A549 (cell line): ENCODE measurements at regions not wholly inside any gene's neighbourhood (a gene's known extent, or its start where the extent isn't known, plus 50 kb on each side); places are given as distances from the start of the nearest gene placed in this dataset.

Source experiments
- ATAC-seq, 2 experiments: fragments of 200-7000 bp in 1 of 2; fragments of >200 bp in 1 of 2; cut with Nextera tagmentation in 1 of 2; cut with Tn5 transposase in 1 of 2; 3 replicates each; pipeline versions ENCODE4 v1.8.0 to v1.9.1; 2018 to 2020; ENCODE audit warnings: mild to moderate bottlenecking in 1 of 2, moderate library complexity in 1 of 2
- CTCF ChIA-PET: fragments of 300-600 bp; sonication (Branson Sonifier 250); formaldehyde crosslinking; extraction: SDS; loops from one replicate; lab custom pipeline; 2021; ENCODE audit warnings: antibody characterized with exemption, inconsistent platforms; lab: Yijun Ruan, JAX
- POLR2A ChIA-PET: fragments of 350-600 bp; formaldehyde crosslinking; extraction: SDS; loops from one replicate; lab custom pipeline; 2021; ENCODE audit warnings: antibody characterized with exemption, inconsistent platforms; lab: Yijun Ruan, JAX
- DNase-seq, 2 experiments: peaks; one replicate each; pipeline versions ENCODE4 v3.0.0 to v3.0.0-alpha.2; 2011 to 2016; ENCODE audit warnings: low read depth in 1 of 2, low spot score in 1 of 2
- FAIRE-seq: peaks from 2 replicates; lab custom pipeline; 2011; peaks lifted over from hg19 to GRCh38; lab: Jason Lieb, UNC
- H3K27ac ChIP-seq, 2 experiments: fragments of >200 bp; sonication (Bioruptor Twin); formaldehyde crosslinking; 3 replicates each; pipeline ENCODE4 v1.5.1; 2016 to 2017
- H3K4me1 ChIP-seq: fragments of >200 bp; sonication (Bioruptor Twin); formaldehyde crosslinking; 3 replicates; pipeline ENCODE4 v1.6.1; 2016
- H3K4me2 ChIP-seq: fragments of >200 bp; sonication (Bioruptor Twin); formaldehyde crosslinking; 3 replicates; pipeline ENCODE4 v1.6.1; 2016
- H3K4me3 ChIP-seq: fragments of >200 bp; sonication (Bioruptor Twin); formaldehyde crosslinking; 3 replicates; pipeline ENCODE4 v1.5.1; 2016
- H3K9me3 ChIP-seq: fragments of >200 bp; sonication (Bioruptor Twin); formaldehyde crosslinking; 3 replicates; pipeline ENCODE4 v1.6.1; 2016
- BCL3 ChIP-seq: fragments of >200 bp; sonication (Bioruptor Twin); formaldehyde crosslinking; IDR thresholded peaks from 3 replicates; pipeline ENCODE4 v1.6.1; 2016
- CHD2 ChIP-seq: fragments of 150-350 bp; IDR thresholded peaks from 2 replicates; pipeline ENCODE4 v1.6.1; 2014; ENCODE audit warnings: low read length; ENCODE audit not compliant: partially characterized antibody
- ESRRA ChIP-seq: fragments of 150-350 bp; IDR thresholded peaks from 2 replicates; pipeline ENCODE4 v1.6.1; 2014; ENCODE audit warnings: mild to moderate bottlenecking, low read length, borderline replicate concordance
- FOXS1 ChIP-seq: fragments of 250-450 bp; sonication (Bioruptor Pico); IDR thresholded peaks from 2 replicates; pipeline ENCODE4 v1.5.0; 2020; ENCODE audit warnings: mild to moderate bottlenecking, moderate library complexity
- HDAC2 ChIP-seq: fragments of 200-600 bp; sonication (generic); IDR thresholded peaks from 2 replicates; pipeline ENCODE4 v1.6.1; 2016
- HEYL ChIP-seq: fragments of 250-450 bp; sonication (Bioruptor Pico); IDR thresholded peaks from 2 replicates; pipeline ENCODE4 v1.8.0; 2021; ENCODE audit warnings: mild to moderate bottlenecking, moderate library complexity
- HOXA7 ChIP-seq: fragments of 250-450 bp; sonication (Bioruptor Pico); IDR thresholded peaks from 2 replicates; pipeline ENCODE4 v1.5.0; 2020; ENCODE audit warnings: mild to moderate bottlenecking, moderate library complexity
- JUNB ChIP-seq: fragments of >200 bp; sonication (Bioruptor Twin); formaldehyde crosslinking; IDR thresholded peaks from 2 replicates; pipeline ENCODE4 v1.6.1; 2016
- KDM1A ChIP-seq: fragments of 200-600 bp; sonication (generic); IDR thresholded peaks from 2 replicates; pipeline ENCODE4 v1.6.1; 2016; ENCODE audit warnings: low read depth, mild to moderate bottlenecking
- REST ChIP-seq: fragments of 200-600 bp; sonication (generic); IDR thresholded peaks from 2 replicates; pipeline ENCODE4 v1.6.1; 2016; ENCODE audit warnings: antibody characterized with exemption, mild to moderate bottlenecking, moderate library complexity
- RNF2 ChIP-seq: fragments of 200-600 bp; sonication (generic); IDR thresholded peaks from 2 replicates; pipeline ENCODE4 v1.6.1; 2016; ENCODE audit warnings: low read depth, mild to moderate bottlenecking, antibody characterized with exemption, moderate library complexity, borderline replicate concordance
- TFCP2L1 ChIP-seq: fragments of 250-450 bp; sonication (Bioruptor Pico); IDR thresholded peaks from 2 replicates; pipeline ENCODE4 v1.5.0; 2021; ENCODE audit warnings: mild to moderate bottlenecking
- ZFP36 ChIP-seq: fragments of 450-650 bp; IDR thresholded peaks from 2 replicates; pipeline ENCODE4 v1.6.1; 2014; ENCODE audit warnings: borderline replicate concordance; ENCODE audit not compliant: partially characterized antibody
- ZNF302 ChIP-seq: fragments of 250-450 bp; sonication (Bioruptor Pico); IDR thresholded peaks from 2 replicates; pipeline ENCODE4 v1.9.0; 2021; ENCODE audit warnings: inconsistent platforms, mild to moderate bottlenecking, moderate library complexity
- WGBS: methylation state at CpG from one replicate; pipeline ENCODE4 v1.1.6; 2017; ENCODE audit errors: missing lambda C conversion rate; 5-methylcytosine and 5-hydroxymethylcytosine counted together
- TF ChIP-seq, protein P1 (sequence below): IDR thresholded peaks from 2 replicates; pipeline ENCODE4 v1.6.1; 2012; ENCODE audit warnings: low read depth, borderline replicate concordance
- TF ChIP-seq, protein P2 (sequence below): fragments of 150-350 bp; IDR thresholded peaks from 2 replicates; pipeline ENCODE4 v1.6.1; 2014; ENCODE audit warnings: low read depth, mild to moderate bottlenecking, low read length

DNA sequence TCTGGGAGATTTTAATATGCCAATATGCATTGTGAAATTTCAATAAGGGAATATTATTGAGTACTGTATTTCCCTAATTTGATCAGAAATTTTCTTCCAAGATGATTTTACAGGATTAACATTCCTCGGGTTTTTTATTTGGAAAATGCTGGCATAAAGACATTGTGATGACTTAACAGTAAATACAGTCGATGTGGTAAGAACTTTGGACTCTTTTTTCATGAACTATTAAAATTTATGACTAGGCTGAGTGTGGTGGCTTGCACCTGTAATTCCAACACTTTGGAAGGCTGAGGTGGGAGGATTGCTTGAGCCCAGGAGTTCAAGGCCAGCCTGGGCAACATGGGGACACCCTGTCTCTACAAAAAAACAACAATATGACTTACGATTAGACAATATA lies 197.1 kb upstream of the RASSF8 start:
- no peaks in the 10 kb centered on the region for H3K9me3 ChIP-seq
- FAIRE-seq (no peak), DNase-seq (no peak), ATAC-seq (no peak)
- no peak overlapping the region for H3K4me2 ChIP-seq
- CTCF ChIA-PET = no interaction called here
- 21% methylated on average over 3 of the region's 3 CpGs for WGBS
- no peak for TF ChIP-seq FOXS1
- TF ChIP-seq ESRRA = no peak
- TF ChIP-seq ZNF302 (CRISPR knock-in tag) = no peak
- no peak for TF ChIP-seq HEYL (CRISPR knock-in tag)
- no peak for TF ChIP-seq BCL3
- TF ChIP-seq ZFP36 = no peak
- TF ChIP-seq TFCP2L1 (CRISPR knock-in tag) = no peak
- no peak for TF ChIP-seq JUNB
- H3K4me3 ChIP-seq = no peak overlapping the region
- H3K4me1 ChIP-seq = peaks cover 8% of the 10 kb centered on the region; the same call in 2 of the 3 replicates
- H3K27ac ChIP-seq = no peak overlapping the region
- POLR2A ChIA-PET = no interaction called here

DNA sequence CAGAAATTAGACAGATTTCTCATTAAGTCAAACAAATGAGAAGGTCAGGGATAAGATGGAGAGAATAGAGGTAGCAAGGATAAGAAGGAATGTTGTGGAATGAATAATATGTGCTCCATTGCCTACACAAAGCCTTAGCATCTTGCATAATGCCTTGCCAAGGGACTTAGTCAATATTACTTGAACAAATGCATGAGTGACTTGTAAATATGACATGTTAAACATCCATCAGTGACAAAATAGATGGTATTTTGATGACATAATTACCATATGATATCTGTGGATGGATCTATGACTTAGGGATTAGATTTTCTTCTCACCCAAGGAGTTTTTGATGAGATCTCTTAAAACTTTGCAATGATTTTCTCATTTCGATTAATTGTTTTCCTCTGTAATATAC lies 194.1 kb upstream of the RASSF8 start:
- ChIA-PET CTCF (no interaction called here), POLR2A (no interaction called here)
- TF ChIP-seq RNF2 (no peak), HDAC2 (no peak), ESRRA (no peak), CHD2 (no peak)
- TF ChIP-seq, protein P1, sequence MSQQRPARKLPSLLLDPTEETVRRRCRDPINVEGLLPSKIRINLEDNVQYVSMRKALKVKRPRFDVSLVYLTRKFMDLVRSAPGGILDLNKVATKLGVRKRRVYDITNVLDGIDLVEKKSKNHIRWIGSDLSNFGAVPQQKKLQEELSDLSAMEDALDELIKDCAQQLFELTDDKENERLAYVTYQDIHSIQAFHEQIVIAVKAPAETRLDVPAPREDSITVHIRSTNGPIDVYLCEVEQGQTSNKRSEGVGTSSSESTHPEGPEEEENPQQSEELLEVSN = no peak
- DNase-seq (no peak), FAIRE-seq (peak; percentile 72), ATAC-seq (no peak)
- Histone ChIP-seq H3K9me3 (no peaks in the 10 kb centered on the region), H3K27ac (no peak overlapping the region), H3K4me2 (no peak overlapping the region), H3K4me1 (peaks cover 7% of the 10 kb centered on the region; the same call in 1 of the 3 replicates), H3K4me3 (no peak overlapping the region)
- 48% methylated on average over 1 of the region's 1 CpG for WGBS

GRCh38 chr12:25764892-25765291 lies 193.6 kb upstream of the RASSF8 start:
- Histone ChIP-seq H3K4me2 (no peak overlapping the region), H3K9me3 (no peaks in the 10 kb centered on the region)
- 44% methylated on average over 3 of the region's 3 CpGs for WGBS
- DNase-seq (no peak), FAIRE-seq (no peak), ATAC-seq (no peak)
- no peak for TF ChIP-seq KDM1A
- no peak for TF ChIP-seq ESRRA
- no peak for TF ChIP-seq REST
- TF ChIP-seq HOXA7 (CRISPR knock-in tag) = no peak
- TF ChIP-seq, protein P2, sequence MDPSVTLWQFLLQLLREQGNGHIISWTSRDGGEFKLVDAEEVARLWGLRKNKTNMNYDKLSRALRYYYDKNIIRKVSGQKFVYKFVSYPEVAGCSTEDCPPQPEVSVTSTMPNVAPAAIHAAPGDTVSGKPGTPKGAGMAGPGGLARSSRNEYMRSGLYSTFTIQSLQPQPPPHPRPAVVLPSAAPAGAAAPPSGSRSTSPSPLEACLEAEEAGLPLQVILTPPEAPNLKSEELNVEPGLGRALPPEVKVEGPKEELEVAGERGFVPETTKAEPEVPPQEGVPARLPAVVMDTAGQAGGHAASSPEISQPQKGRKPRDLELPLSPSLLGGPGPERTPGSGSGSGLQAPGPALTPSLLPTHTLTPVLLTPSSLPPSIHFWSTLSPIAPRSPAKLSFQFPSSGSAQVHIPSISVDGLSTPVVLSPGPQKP = no peak
- TF ChIP-seq, all 56 proteins: peak for 0
- ChIA-PET POLR2A (no interaction called here), CTCF (no interaction called here)
- no peak overlapping the region for H3K4me3 ChIP-seq
- H3K4me1 ChIP-seq = peaks cover 8% of the 10 kb centered on the region; the same call in 1 of the 3 replicates
- no peak overlapping the region for H3K27ac ChIP-seq
